Dendritic cell treated with granulocyte-macrophage colony-stimulating factor and Interleukin-4, amounts not matched to agents 40 ng/mL and 50 ng/mL, for 4 days (primary cell): ENCODE measurements at regions not wholly inside any gene's neighbourhood (a gene's known extent, or its start where the extent isn't known, plus 50 kb on each side); places are given as distances from the start of the nearest gene placed in this dataset.
A peak's percentile ranks its signal among the peaks of the same experiment; 100 is the strongest.
"Not testable (repeated sequence)": the region's sequence is repeated elsewhere in the genome, so short reads cannot be mapped to it uniquely, and the experiment has no call there.

Experiments used
- H3K27ac Mint-ChIP-seq: one replicate; pipeline ENCODE4 v1.8.0; 2022; ENCODE audit warnings: mild to moderate bottlenecking, mixed read lengths
- H3K27me3 Mint-ChIP-seq: one replicate; pipeline ENCODE4 v1.8.0; 2022; ENCODE audit warnings: mild to moderate bottlenecking, mixed read lengths
- H3K36me3 Mint-ChIP-seq: one replicate; pipeline ENCODE4 v1.8.0; 2022; ENCODE audit warnings: low read depth, mixed read lengths
- H3K4me1 Mint-ChIP-seq: one replicate; pipeline ENCODE4 v1.8.0; 2022; ENCODE audit warnings: low read depth, mixed read lengths
- H3K4me3 Mint-ChIP-seq: one replicate; pipeline ENCODE4 v1.8.0; 2022; ENCODE audit warnings: mild to moderate bottlenecking, moderate library complexity, mixed read lengths
- H3K9me3 Mint-ChIP-seq: one replicate; pipeline ENCODE4 v1.8.0; 2022; ENCODE audit warnings: mixed read lengths
- intact Hi-C: fragments of 100-400 bp; cut with micrococcal nuclease; formaldehyde crosslinking; loops from one replicate; pipeline ENCODE4 v1.15.0; 2022

GRCh38 chr2:200193331-200193730 lies 113.2 kb upstream of the SPATS2L start:
- H3K36me3 Mint-ChIP-seq = peaks cover 7% of the 10 kb centered on the region
- peaks cover 11% of the 10 kb centered on the region for H3K9me3 Mint-ChIP-seq
- H3K27me3 Mint-ChIP-seq = peaks cover 7% of the 10 kb centered on the region
- no peak overlapping the region for H3K27ac Mint-ChIP-seq
- H3K4me3 Mint-ChIP-seq = no peak overlapping the region
- peaks cover 23% of the 10 kb centered on the region for H3K4me1 Mint-ChIP-seq
- intact Hi-C loops = no loop called here

GRCh38 chr2:200193791-200194190 lies 112.7 kb upstream of the SPATS2L start:
- intact Hi-C loops = no loop called here
- Mint-ChIP-seq H3K9me3 (peaks cover 11% of the 10 kb centered on the region), H3K27me3 (peaks cover 7% of the 10 kb centered on the region)

GRCh38 chr2:200194746-200195145 lies 111.7 kb upstream of the SPATS2L start:
- Mint-ChIP-seq H3K36me3 (peaks cover 7% of the 10 kb centered on the region), H3K4me3 (no peak overlapping the region), H3K27ac (no peak overlapping the region), H3K9me3 (peaks cover 11% of the 10 kb centered on the region), H3K4me1 (peaks cover 38% of the 10 kb centered on the region), H3K27me3 (peaks cover 7% of the 10 kb centered on the region)
- intact Hi-C loops = loop anchor here (5.0 kb wide), 1 partner anchor 32 kb away; no protein-coding TSS in a partner anchor

More at GRCh38 chr2:200193791-200194190, 112.7 kb upstream of the SPATS2L start:
- Mint-ChIP-seq H3K4me1 (peaks cover 28% of the 10 kb centered on the region), H3K4me3 (no peak overlapping the region), H3K36me3 (peaks cover 7% of the 10 kb centered on the region), H3K27ac (no peak overlapping the region)

GRCh38 chr2:200199005-200199404 lies 107.5 kb upstream of the SPATS2L start:
- Mint-ChIP-seq H3K27ac (peak overlapping the region; percentile 68), H3K36me3 (peaks cover 7% of the 10 kb centered on the region), H3K27me3 (no peaks in the 10 kb centered on the region), H3K4me3 (no peak overlapping the region), H3K9me3 (peaks cover 11% of the 10 kb centered on the region), H3K4me1 (peaks cover 51% of the 10 kb centered on the region)
- intact Hi-C loops = loop anchor here (5.0 kb wide), 1 partner anchor 37 kb away; no protein-coding TSS in a partner anchor

- Mint-ChIP-seq H3K27ac (peak overlapping the region; percentile 68), H3K4me3 (no peak overlapping the region), H3K27me3 (no peaks in the 10 kb centered on the region), H3K4me1 (peaks cover 51% of the 10 kb centered on the region), H3K36me3 (peaks cover 7% of the 10 kb centered on the region), H3K9me3 (peaks cover 11% of the 10 kb centered on the region)
- intact Hi-C loops = loop anchor here (5.0 kb wide), 1 partner anchor 37 kb away; no protein-coding TSS in a partner anchor
Observed at GRCh38 chr2:200199576-200200263, 106.8 kb upstream of the SPATS2L start.

- H3K27me3 Mint-ChIP-seq = not testable (repeated sequence)
Observed at GRCh38 chr2:200201839-200202238, 104.7 kb upstream of the SPATS2L start.

GRCh38 chr2:200203381-200203827 lies 103.1 kb upstream of the SPATS2L start:
- H3K27me3 Mint-ChIP-seq = no peaks in the 10 kb centered on the region
- H3K36me3 Mint-ChIP-seq = no peaks in the 10 kb centered on the region
- H3K4me3 Mint-ChIP-seq = no peak overlapping the region
- no peak overlapping the region for H3K27ac Mint-ChIP-seq
- H3K4me1 Mint-ChIP-seq = peaks cover 27% of the 10 kb centered on the region
- H3K9me3 Mint-ChIP-seq = no peaks in the 10 kb centered on the region
- intact Hi-C loops = no loop called here

More at GRCh38 chr2:200201839-200202238, 104.7 kb upstream of the SPATS2L start:
- H3K27ac Mint-ChIP-seq, intact Hi-C loops, H3K4me3 Mint-ChIP-seq, H3K36me3 Mint-ChIP-seq, H3K9me3 Mint-ChIP-seq: not testable (repeated sequence)
- H3K4me1 Mint-ChIP-seq = peaks cover 39% of the 10 kb centered on the region

- H3K36me3 Mint-ChIP-seq = no peaks in the 10 kb centered on the region
- H3K4me1 Mint-ChIP-seq = peaks cover 3% of the 10 kb centered on the region
- H3K9me3 Mint-ChIP-seq = no peaks in the 10 kb centered on the region
- no peak overlapping the region for H3K4me3 Mint-ChIP-seq
- no peak overlapping the region for H3K27ac Mint-ChIP-seq
- intact Hi-C loops = no loop called here
- peaks cover under 1% of the 10 kb centered on the region for H3K27me3 Mint-ChIP-seq
Observed at GRCh38 chr2:200208041-200208440, 98.5 kb upstream of the SPATS2L start.

- no peak overlapping the region for H3K27ac Mint-ChIP-seq
- peaks cover 5% of the 10 kb centered on the region for H3K4me1 Mint-ChIP-seq
- no peaks in the 10 kb centered on the region for H3K36me3 Mint-ChIP-seq
Observed at GRCh38 chr2:200209030-200209429, 97.5 kb upstream of the SPATS2L start.

GRCh38 chr2:200211643-200212042 lies 94.8 kb upstream of the SPATS2L start:
- H3K27me3 Mint-ChIP-seq = peaks cover 4% of the 10 kb centered on the region
- intact Hi-C loops = no loop called here
- peaks cover 18% of the 10 kb centered on the region for H3K4me1 Mint-ChIP-seq
- H3K4me3 Mint-ChIP-seq = no peak overlapping the region
- H3K9me3 Mint-ChIP-seq = no peaks in the 10 kb centered on the region
- no peaks in the 10 kb centered on the region for H3K36me3 Mint-ChIP-seq
- H3K27ac Mint-ChIP-seq = no peak overlapping the region

More at GRCh38 chr2:200209030-200209429, 97.5 kb upstream of the SPATS2L start:
- intact Hi-C loops = no loop called here
- no peaks in the 10 kb centered on the region for H3K9me3 Mint-ChIP-seq
- H3K4me3 Mint-ChIP-seq = no peak overlapping the region
- peaks cover 4% of the 10 kb centered on the region for H3K27me3 Mint-ChIP-seq

- intact Hi-C loops = no loop called here
- H3K4me1 Mint-ChIP-seq = peaks cover 30% of the 10 kb centered on the region
- H3K36me3 Mint-ChIP-seq = no peaks in the 10 kb centered on the region
- no peaks in the 10 kb centered on the region for H3K9me3 Mint-ChIP-seq
- H3K4me3 Mint-ChIP-seq = no peak overlapping the region
- H3K27ac Mint-ChIP-seq = no peak overlapping the region
- peaks cover 4% of the 10 kb centered on the region for H3K27me3 Mint-ChIP-seq
Observed at GRCh38 chr2:200212862-200213425, 93.5 kb upstream of the SPATS2L start.

GRCh38 chr2:200216310-200216709 lies 90.2 kb upstream of the SPATS2L start:
- no peaks in the 10 kb centered on the region for H3K36me3 Mint-ChIP-seq
- H3K27me3 Mint-ChIP-seq = peaks cover 4% of the 10 kb centered on the region
- peaks cover 30% of the 10 kb centered on the region for H3K4me1 Mint-ChIP-seq
- peak overlapping the region; percentile 47 for H3K27ac Mint-ChIP-seq
- intact Hi-C loops = no loop called here
- H3K4me3 Mint-ChIP-seq = no peak overlapping the region
- H3K9me3 Mint-ChIP-seq = no peaks in the 10 kb centered on the region

- H3K4me3 Mint-ChIP-seq = no peak overlapping the region
- peaks cover 30% of the 10 kb centered on the region for H3K4me1 Mint-ChIP-seq
- intact Hi-C loops = no loop called here
- H3K9me3 Mint-ChIP-seq = no peaks in the 10 kb centered on the region
- H3K27me3 Mint-ChIP-seq = peaks cover 4% of the 10 kb centered on the region
- no peak overlapping the region for H3K27ac Mint-ChIP-seq
- H3K36me3 Mint-ChIP-seq = no peaks in the 10 kb centered on the region
Observed at GRCh38 chr2:200217320-200217719, 89.2 kb upstream of the SPATS2L start.

GRCh38 chr2:200218645-200219044 lies 87.8 kb upstream of the SPATS2L start:
- Mint-ChIP-seq H3K27me3 (no peaks in the 10 kb centered on the region), H3K9me3 (no peaks in the 10 kb centered on the region), H3K27ac (no peak overlapping the region), H3K4me3 (no peak overlapping the region), H3K4me1 (peaks cover 31% of the 10 kb centered on the region), H3K36me3 (no peaks in the 10 kb centered on the region)
- intact Hi-C loops = no loop called here
